ENCODE measurements at regions not wholly inside any gene's neighbourhood (a gene's known extent, or its start where the extent isn't known, plus 50 kb on each side); places are given as distances from the start of the nearest gene placed in this dataset.

DNA sequence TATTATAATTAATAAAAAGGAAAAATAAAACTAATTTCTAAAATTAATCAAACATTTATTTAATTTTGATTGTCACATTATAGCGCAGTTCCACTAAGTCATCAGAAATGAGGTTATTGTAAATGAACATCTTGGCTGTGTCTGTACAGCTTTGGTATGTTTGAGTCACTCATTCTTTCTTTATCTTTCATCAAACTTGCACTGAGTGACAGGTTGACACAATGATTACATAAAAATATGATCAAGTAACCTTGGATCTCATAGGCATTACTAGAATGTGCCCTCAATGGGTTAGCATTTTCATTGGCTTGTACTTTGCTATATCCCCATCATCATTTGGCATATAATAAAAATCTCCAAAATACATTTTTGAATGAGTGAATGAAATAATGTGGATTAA, 1353.2 kb upstream of the ADGRL2 start:
- no peak for DNase-seq

DNA sequence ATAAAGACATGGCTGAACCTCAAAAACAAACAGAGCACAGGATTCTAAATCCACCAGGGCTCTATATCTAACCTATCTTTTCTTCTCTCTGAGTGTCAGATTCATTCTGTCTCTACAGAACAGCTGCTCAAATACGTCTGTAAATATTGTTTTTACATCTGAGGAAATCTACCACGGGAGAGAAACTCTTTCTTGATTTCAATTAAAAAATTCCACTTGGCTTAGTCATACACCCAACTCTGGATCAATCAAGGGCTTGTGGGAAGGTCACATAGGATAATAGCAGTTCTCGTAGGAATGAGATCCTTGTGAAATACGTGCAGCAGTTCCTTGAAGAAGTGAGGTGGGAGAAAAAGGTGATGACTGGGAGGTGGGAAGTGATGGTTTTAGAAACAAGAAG, 1355.7 kb upstream of the ADGRL2 start:
- no peak for DNase-seq

DNA sequence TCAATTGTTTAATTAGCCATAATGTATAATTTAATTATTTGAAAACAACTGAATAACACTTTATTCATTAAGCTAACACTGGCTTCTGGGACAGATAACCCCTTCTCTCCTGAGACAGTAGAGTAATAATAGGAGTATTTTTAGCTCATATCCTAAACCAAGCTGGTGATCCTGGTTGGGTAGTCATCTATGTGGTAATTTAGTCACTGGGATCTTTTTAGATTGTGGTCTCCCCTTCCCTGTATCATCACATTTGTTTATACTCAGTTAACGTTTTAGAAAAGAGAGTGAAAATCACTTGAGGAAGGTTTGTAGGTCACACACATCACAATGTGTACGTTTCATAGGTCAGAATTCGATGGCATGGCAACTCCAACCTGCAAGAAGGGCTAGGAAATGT, 1356.6 kb upstream of the ADGRL2 start:
- no peak for DNase-seq

DNA sequence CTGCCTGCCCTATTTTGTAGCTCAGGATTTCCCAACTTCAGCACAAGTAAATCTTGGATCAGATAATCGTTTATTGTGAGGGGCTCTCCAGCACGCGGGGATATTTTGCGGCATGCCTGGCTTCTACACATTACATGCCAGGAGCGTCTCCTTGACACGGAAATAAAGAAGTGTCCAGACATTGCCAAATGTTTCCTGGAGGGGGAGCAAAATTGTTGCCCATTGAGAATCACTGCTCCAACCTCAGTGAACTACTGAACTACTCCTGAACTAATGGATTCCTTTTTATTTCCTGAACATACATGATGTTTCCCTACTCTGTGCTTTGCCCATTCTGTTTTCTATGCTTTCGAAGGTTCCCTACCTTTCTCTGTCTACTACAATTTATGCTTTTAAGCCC, 1359.1 kb upstream of the ADGRL2 start:
- no peak for DNase-seq

DNA sequence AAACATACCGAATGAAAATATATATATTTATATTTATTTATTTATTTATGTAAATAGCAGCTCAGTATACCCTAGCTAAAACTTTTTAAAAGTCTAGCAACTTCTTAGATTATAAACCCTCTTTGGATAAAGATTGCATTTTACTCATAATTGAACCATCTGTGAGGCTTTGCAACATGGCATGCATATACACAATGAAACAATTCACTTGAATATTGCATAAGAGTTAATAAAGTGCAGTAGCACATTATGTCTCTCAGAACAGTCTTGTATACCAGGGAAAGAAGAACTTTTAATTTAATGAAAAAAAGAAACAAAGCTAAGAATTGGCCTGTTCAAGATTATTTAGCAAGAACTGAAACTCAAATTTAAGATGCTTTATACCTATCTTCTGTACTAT, 1363.9 kb upstream of the ADGRL2 start:
- no peak for DNase-seq

DNA sequence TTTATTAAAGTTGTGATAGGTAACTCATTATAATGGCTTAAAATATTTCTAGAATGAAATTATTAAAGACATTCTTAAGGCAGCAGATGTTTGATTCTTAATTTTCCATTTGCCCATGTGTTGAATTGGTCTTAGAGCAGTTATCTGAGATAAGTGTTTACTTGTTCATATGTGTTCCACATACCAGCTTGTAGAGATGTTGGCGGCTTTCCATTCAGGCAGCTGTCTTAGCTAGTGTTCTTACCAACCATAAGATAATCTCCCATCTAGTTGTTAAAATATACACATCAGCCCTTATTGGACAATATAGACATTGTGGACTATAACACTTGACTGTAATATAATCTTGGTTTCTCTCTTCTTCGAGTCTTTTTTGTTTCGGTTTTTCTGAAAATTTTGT, 1372.9 kb upstream of the ADGRL2 start:
- peak; percentile 71 for DNase-seq

DNA sequence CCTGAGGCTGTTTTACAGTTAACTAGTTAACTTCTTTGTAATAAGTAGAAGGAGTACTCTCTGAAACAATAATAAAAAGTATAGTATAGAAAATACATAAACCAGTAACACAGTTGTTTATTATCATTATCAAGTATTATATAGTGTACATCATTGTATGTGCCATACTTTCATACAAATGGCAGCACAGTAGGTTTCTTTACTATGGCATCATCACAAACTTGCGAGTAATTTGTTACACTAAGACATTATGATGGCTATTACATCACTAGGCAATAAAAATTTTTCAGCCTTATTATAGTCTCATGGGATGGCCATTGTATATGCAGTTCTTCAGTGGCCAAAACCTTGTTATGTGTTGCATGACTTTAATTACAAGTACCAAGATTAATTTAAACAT, 1376.5 kb upstream of the ADGRL2 start:
- DNase-seq: no peak

DNA sequence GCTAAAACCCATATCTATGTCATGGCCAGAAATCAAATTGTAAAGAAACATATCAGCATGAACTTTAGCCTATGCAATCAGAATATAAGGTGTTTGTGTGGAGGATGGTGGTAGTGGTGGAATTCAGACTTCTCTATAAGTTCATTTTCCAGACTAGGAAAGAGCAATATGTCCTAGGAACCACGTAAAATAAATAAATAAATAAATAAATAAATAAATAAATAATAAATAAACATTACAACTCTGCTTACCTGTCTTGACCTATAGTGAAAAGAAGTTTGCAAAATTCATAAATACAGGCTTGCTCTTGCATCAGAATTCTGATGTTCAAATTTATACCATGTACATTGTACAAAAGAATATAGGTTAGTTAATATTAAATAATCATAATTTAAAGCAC, 1382.6 kb upstream of the ADGRL2 start:
- DNase-seq: no peak

DNA sequence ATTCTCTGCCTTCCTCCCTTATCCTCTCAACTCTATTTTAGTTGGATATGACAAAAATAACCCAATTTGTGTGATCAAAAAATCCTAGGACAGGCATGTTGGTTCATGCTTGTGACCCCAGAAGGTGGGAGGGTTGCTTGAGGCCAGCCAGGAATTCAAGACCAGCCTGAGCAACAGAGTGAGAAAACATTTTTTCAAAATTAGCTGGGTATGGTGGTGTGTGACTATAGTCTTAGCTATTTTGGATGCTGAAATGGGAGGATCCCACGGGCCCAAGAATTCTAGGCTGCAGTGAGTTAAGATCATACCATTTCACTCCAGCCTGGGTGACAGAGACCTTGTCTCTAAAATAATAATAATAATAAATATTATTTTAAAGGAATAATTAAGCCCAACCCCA, 1383.1 kb upstream of the ADGRL2 start:
- no peak for DNase-seq

DNA sequence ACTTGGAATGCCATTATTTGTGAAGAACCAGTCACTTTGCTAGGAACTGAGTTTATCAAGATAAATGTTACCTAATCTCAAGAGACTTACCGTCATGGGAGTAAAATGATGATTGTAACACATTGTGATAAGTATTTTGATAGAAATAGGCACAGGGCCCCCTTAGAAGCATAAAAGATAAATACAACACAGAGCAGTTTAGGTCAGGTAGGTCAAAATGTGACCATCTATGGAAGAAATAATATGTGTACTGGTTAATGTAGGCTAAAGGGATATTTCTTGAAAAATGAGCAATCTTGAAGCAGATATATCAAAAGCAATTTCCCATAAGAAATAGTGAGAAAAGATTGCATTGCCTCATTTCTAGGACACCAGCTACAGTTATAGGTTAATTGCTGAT, 1386.8 kb upstream of the ADGRL2 start:
- no peak for DNase-seq

DNA sequence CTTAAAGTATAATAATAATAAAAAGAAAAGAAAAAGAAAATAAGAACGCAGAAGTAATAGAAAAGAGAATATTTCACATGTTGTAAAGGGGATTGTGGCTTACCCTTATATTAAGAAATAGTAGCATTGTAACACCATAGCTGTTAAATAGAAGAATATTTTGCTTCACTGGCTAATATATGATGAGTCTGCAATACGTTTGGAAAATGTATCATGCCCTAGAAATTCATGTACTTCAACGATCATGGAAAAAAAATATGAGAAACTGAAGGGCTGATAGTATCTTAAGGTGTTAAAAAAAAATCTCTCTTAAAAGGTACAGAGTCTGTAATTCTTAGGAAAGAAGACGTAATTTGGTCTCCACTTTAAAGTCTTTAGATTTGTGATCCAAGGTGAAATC, 1390.5 kb upstream of the ADGRL2 start:
- no peak for DNase-seq

DNA sequence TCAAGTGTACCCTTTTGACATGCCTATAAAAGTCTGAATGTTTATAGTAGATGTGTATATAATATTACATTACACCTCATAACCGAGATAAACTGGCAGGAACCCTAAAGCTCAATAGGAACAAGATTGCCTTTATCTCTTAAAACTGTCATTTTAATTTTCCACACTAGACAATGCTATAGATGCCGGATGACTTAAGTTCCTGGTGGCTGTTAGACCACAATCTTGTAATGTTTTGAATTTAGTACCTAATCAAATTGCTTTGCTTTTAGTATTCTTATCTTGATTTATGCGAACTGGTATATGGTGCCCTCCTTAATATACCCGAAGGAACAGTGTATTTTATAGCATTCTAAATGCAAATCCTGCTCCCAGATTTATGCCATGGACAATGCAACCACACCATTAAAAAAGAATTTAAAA, 1397.0 kb upstream of the ADGRL4 start:
- DNase-seq: no peak

DNA sequence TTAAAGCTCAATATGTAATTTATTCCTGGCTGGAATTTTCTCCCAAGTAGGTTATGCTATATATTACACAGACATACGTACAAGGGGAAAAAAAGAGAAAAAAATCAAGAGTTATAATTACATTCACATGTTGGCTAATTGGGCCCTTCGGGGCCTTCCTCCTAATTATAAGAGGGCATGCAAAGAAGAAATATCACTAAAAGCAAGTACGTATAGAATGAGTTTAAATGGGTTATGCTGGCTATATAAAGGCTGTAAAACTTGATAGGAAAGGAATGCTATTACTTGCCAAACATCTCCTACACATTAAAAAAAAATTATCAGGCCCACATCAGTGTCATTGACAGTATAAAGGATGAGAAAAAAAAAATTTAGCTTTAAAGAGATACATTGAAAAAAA, 1396.1 kb upstream of the ADGRL4 start:
- no peak for DNase-seq

DNA sequence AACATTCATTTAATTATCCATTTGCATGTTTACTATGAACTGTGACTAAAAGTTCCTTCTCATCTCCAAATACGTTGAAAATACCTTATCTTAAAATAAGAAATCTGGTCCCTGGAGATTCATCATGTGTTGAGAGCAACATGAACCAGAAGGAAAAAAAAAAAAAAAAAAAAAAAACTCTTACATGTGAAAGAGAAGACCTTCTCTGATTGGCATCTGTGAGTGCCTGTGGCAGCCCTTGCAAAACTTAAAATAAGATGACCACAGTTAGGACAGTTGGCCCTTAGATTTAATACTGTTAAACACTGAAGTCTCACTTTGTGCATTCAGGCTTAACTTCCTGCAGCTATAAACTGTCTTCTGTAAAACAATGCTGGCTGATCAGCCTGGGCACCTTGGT, 1395.2 kb upstream of the ADGRL4 start:
- DNase-seq: no peak

DNA sequence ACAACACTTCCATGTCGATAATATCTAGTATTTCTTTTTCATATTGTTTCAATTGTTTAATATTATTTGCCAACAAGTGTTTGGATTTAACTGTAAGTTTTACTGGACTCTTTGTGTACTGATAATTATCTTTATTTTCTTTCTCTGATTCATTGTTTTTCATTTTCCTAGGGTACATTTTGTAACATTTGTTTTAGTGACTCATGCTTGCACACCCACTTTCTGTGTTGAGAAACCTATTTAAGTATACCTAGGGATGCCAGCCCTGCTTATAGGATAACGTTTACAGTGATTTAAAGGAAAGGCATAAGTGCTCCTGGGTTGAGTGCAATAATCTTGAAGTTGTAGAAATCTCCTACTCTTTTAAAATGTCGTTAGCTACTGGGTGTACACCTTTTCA, 1386.0 kb upstream of the ADGRL4 start:
- DNase-seq: no peak

DNA sequence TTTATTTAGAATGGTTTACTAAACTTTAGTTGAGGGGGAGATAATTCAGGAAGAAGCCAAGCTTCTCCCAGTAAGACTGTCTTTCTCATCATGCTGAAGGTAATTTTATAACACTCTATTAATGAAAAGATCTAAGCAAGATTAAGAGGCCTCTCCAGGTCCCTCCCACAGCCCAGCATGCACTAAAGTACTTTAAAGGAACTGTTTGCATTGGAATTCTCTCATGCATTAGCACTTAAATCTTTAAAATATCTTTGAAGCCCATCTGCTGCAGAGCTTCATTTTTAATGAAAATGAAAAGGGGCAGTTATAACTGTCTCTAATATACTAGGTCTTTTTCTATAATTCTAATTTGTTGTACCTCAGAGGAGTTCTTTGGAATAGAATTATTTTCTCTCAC, 1379.1 kb upstream of the ADGRL4 start:
- no peak for DNase-seq

DNA sequence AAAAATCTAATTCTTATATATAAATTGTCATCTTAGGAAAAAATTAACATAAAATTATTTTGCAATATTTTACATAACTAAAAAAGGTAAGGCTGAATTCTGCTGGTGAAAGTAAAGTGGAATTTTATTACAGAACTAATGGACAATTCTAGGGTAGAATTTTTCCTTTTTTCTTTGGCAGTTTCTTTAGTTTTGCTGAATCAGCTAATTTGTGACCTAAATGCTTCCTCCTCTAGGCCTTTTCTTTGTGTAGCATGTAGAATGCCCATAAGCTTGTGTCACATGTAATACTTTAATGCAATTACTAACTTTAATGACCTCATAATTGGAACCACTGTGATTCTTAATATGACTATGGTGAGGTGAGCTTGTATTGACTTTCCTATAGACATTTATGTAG, 1378.4 kb upstream of the ADGRL4 start:
- DNase-seq: no peak

DNA sequence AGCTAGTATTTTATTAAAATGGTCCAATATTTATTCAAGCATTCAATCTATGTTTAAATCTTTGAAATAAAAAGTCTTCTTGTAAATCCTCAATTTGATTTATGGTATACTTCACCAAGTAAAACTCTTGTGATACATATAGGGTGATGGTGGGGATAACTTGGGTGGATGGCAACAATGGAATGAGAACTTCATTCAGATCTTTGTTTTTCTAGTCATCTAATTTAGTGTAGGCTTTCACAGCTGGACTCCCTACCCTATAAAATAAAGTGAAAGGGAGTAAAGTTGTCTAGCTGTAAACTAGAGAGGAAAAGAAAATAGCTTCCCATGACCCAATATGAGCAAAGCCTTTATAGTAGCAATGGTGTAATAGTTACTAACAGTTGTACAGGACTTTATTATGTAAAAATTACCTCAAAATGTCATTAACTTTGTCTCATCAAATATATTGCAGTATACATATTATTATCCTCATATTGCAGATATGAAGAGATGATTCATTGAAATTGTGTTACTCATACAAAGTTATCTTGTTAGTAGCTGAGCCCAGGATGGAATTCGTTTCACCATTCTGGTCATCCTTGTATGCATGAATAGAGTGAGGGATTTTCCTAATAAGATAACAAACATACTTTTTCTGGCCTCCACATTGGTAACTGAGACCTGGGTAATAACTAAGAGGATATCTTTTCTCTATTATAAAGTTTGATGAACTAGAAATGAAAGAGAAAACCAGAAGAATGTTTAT, 1377.7 kb upstream of the ADGRL4 start:
- DNase-seq: no peak

DNA sequence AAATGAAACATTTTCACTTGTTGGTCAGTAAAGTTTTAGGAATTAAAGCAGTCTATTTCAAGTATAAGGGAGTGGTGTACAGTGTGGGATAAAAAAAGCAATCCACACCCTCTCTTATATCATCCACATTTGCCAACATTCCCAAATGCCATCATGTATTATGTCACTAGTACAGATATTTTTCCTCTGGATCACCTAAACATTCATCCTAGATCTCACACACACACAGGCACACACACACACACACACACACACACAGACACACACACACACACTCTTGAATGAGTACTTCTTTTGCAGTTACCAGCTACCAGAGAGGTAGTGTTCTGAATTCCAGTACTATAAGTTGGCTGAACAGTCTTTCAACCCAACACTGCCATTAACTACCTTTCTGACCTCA, 1369.1 kb upstream of the ADGRL4 start:
- no peak for DNase-seq

DNA sequence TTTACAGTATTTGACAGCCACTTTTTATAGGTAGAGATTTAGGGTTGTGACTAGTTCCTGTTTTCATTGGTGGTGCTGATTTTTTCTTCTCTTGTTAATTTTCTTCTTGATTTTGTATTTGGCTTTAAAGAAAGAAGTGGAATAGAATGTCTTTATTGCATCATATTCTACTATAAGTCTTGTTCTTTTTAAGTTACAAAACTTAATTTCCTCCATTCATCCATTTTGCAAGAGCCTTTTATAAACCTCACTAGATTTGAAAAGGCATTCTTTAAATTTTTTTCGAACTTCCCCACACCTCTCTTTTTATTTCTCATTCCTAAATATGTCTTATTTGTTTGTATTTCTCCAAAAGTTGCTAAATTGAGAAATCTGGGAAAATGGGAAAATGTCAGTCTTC, 1368.6 kb upstream of the ADGRL4 start:
- DNase-seq: no peak

DNA sequence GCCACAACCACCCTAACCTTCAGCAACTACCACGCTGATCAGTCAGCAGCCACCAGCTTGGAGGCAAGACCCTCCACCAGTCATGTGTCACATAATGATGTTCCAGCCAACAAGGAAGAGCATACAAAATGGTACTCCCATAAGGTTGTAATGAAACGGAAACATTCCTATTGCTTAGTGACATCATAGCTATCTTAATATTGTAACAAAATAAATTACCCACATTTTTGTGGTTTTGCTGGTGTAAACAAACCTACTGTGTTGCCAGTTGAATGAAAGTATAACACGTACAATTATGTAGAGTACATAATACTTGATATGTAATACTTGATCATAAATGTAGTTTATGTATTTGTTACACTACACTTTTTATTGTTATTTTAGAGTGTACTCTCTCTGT, 1363.2 kb upstream of the ADGRL4 start:
- DNase-seq: no peak

DNA sequence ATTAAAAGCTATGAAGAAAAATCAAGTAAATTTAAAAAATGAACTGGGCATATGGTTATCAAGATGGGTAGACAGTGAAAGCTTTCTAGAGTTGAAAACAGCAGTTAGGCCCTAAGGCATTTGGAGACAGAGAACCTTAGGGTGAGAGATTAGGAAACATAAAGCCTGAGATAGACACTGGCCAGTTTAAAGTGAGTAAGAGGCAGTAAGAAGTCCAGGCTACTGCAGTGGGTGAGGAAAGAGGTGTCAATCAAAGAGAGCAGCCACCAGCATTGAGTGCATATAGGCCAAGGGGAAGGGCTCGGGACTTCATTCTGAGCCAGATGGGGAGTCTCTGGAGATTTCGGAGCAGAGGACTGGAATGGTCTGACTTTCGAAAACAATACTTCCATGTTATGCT, 1360.5 kb upstream of the ADGRL4 start:
- no peak for DNase-seq

DNA sequence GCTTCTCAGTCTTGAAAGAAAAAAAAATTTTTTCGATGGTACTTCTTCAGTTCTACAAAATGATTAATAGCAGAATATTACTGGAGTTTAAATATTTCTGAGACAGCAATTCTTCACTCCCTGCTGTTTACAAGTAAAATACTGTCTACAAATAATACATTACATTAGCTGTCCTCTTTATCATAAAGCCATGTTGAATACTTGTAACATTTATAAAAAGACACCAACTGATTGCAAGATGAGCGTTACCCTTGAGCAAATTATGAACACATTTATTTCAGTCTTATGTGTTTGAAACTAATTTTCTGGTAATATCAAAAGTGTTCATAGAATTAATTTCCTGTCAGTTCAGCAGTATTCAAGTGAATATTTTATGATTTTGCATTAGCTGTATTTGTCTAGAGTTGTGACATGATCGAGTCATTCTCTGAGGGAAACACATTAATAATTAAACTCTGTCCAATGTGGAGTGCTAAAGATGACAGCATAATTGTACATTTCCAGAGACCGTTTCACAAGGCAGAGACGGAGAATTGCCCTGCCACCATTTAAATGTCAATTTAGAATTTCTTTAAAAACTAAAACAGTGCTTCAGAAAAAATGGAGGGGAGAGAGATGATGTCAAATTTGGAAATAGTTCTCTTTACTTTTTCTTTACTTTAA, 1359.0 kb upstream of the ADGRL4 start:
- no peak for DNase-seq

DNA sequence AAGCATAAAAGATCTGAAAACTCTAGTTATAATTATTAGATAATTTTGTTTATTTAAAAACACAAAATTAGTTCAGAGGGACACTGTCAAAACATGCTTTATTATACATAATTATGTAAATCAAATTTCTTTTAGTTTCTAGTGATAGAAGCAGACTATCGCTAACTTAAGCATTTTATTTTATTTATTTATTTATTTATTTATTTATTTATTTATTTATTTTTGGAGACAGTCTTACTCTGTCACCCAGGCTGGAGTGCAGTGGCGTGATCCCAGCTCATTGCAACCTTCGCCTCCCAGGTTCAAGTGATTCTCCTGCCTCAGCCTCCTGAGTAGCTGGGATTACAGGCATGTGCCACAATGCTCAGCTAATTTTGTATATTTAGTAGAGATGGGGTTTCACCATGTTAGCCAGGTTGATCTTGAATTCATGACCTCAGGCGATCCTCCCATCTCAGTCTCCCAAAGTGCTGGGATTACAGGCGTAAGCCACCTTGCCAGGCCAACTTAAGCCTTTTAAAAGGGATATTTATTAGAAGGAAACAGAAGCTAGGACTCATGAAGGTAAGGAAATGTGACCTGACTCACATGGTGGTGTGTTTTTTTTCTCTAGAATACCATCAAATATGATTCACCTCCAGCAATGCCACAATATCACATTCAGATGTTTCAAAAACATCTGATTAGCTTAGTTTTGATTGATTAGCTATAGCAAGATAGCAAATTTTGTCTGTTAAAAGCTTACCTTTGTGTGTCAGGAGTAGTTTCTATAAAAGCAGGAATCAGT, 1357.4 kb upstream of the ADGRL4 start:
- DNase-seq: no peak

Data from NCI-H1105 treated with DMSO at 0.1 percent for 48 hours (cell line).